Stimulated activated CD4-positive, alpha-beta T cell treated with anti-CD3 and anti-CD28 coated beads, Interleukin-4, amount 100 ng/mL, for 48 hours (primary cell): ENCODE measurements at regions not wholly inside any gene's neighbourhood (a gene's known extent, or its start where the extent isn't known, plus 50 kb on each side); places are given as distances from the start of the nearest gene placed in this dataset.

Experiments used
- DNase-seq, 2 donors: peaks; one replicate each; pipeline ENCODE4 v3.0.0-alpha.2; 2020; ENCODE audit warnings: low read depth in 2 of 2

- no peak for DNase-seq
These were observed 446.2 kb upstream of the SLC14A2 start for GRCh38 chr18:45168866-45169600.

GRCh38 chr18:45169610-45170009 lies 445.7 kb upstream of the SLC14A2 start:
- no peak for DNase-seq

- DNase-seq = no peak
These were observed 443.5 kb upstream of the SLC14A2 start for GRCh38 chr18:45171679-45172191.

GRCh38 chr18:45173327-45173726 lies 441.9 kb upstream of the SLC14A2 start:
- no peak for DNase-seq

- no peak for DNase-seq
These were observed 441.3 kb upstream of the SLC14A2 start for GRCh38 chr18:45173799-45174519.

- no peak for DNase-seq
These were observed 440.6 kb upstream of the SLC14A2 start for GRCh38 chr18:45174629-45175136.

GRCh38 chr18:45175511-45175910 lies 439.8 kb upstream of the SLC14A2 start:
- no peak for DNase-seq

- no peak for DNase-seq
These were observed 428.4 kb upstream of the SLC14A2 start for GRCh38 chr18:45186832-45187231.

DNA sequence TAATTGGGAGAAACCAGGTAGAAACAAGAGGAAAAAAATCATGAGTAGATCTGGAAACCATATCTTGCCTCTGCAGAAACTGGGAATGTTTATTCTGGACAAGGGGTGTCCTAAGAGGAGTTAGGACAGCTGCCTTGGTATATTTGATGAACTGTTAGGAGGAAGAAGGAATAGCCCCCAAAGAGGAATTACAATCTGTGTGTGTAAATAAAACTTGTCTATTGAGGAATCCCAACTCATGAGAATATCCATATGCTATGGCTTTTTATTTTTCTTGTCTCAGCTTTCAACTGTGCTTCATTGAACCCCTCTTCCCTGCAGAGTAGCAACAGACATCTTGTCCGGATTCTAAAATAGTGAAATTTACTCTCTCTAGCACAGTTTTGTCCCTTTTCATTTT lies 423.5 kb upstream of the SLC14A2 start:
- DNase-seq = no peak

- peak in 1 of 2 donors; percentile 18 for DNase-seq
These were observed 417.7 kb upstream of the SLC14A2 start for GRCh38 chr18:45197526-45197970.

- DNase-seq = no peak
These were observed 416.8 kb upstream of the SLC14A2 start for GRCh38 chr18:45198526-45198925.

DNA sequence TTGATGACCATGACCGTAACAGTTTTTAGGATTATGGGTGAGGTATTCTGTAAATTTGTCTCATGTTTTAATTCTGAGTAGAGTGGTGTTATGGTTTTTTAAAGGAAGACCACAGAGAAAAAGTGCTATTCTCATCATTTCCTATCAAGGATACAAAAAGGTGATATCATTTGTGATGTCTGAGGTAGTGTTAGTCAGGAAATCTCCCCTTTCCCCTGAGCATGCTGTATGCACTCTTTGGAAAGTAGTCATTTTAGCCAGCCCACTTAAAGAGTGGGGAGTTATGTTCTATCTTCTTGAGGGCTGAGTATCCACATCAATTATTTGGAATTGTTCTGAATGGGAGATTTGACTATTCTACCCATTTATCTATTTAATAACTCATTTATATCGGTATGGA lies 414.2 kb upstream of the SLC14A2 start:
- DNase-seq = no peak

GRCh38 chr18:45201489-45201888 lies 413.8 kb upstream of the SLC14A2 start:
- DNase-seq = no peak

GRCh38 chr18:45202061-45202460 lies 413.2 kb upstream of the SLC14A2 start:
- DNase-seq = no peak

- DNase-seq = no peak
These were observed 411.6 kb upstream of the SLC14A2 start for GRCh38 chr18:45203677-45204076.

GRCh38 chr18:45207328-45207727 lies 407.9 kb upstream of the SLC14A2 start:
- no peak for DNase-seq

GRCh38 chr18:45208164-45208563 lies 407.1 kb upstream of the SLC14A2 start:
- DNase-seq = no peak

- peak; percentile 71 to 75 for DNase-seq
These were observed 402.9 kb upstream of the SLC14A2 start for GRCh38 chr18:45212181-45213039.

- DNase-seq = no peak
These were observed 402.3 kb upstream of the SLC14A2 start for GRCh38 chr18:45213040-45213333.

- no peak for DNase-seq
These were observed 396.8 kb upstream of the SLC14A2 start for GRCh38 chr18:45218436-45218835.

DNA sequence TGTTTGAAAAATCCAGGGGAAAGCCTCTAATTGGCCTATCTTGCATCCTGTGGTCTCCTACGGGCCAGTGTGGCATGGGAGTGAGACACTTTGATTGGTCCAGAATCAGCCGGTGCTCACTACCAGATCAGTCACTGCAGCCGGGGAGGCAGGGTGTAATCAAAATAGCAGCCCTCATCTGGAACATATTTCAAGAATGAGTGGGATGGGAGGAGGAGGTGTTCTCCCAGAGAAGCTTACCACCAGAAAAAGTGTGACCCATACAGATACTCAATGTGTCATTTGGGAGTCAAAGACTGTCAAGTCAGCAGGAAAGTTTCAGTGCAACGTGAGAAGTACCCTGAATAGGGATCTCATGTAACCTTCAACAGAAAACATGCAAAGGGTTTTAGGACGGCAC lies 393.9 kb upstream of the SLC14A2 start:
- no peak for DNase-seq

DNA sequence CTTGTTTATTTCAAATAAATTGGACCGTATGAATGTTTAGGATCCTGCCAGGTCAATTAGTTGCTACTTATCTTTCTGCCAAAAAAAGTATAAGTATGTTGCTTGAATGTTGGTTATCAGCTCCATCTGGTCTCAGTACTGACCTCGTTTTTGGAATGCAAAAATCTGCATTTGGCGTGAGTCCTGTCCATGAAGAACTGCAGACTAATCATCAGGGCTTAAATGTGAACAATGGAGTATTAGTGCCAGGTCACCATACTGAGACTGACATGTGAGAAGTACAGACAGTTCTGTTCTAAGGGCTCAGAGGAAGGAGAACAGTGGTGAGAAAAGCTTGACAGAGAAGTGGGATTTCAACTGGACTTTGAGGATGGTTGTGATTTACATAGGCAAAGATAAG lies 393.1 kb upstream of the SLC14A2 start:
- DNase-seq = no peak
